SK-N-SH (cell line): ENCODE measurements at regions not wholly inside any gene's neighbourhood (a gene's known extent, or its start where the extent isn't known, plus 50 kb on each side); places are given as distances from the start of the nearest gene placed in this dataset.

Source experiments
- CTCF ChIA-PET: fragments of 300-600, 350-600 bp; formaldehyde crosslinking; extraction: SDS; loops from one replicate; lab custom pipeline; 2021; lab: Yijun Ruan, JAX
- POLR2A ChIA-PET: fragments of 350-600 bp; sonication (Branson Sonifier 250); formaldehyde crosslinking; extraction: SDS; loops from one replicate; lab custom pipeline; 2020; ENCODE audit warnings: antibody characterized with exemption, inconsistent platforms; lab: Yijun Ruan, JAX
- DNase-seq: peaks from one replicate; pipeline ENCODE4 v3.0.0; 2012
- H2AFZ ChIP-seq: fragments of 200-600 bp; sonication (generic); 2 replicates; pipeline ENCODE4 v1.8.1; 2016; ENCODE audit warnings: antibody characterized with exemption, mild to moderate bottlenecking, low read depth
- H3F3A ChIP-seq: fragments of 200-600 bp; sonication (generic); replicated peaks from 2 replicates; pipeline ENCODE3; 2016; ENCODE audit warnings: antibody characterized with exemption, mild to moderate bottlenecking; ENCODE audit not compliant: insufficient read depth
- H3K27ac ChIP-seq, 2 experiments: fragments of 200-500 bp in 1 of 2; fragments of 200-600 bp in 1 of 2; sonication (Bioruptor generic) in 1 of 2; sonication (generic), shearing (Covaris generic) in 1 of 2; 2 replicates each; pipeline versions ENCODE4 v1.5.1 to v1.6.1; 2014 to 2016; ENCODE audit warnings: low read depth in 2 of 2, inconsistent platforms in 1 of 2, low read length in 1 of 2, mild to moderate bottlenecking in 1 of 2, mixed read lengths in 1 of 2
- H3K27me3 ChIP-seq: fragments of 200-600 bp; sonication (generic), shearing (Covaris generic); 2 replicates; pipeline ENCODE4 v1.6.1; 2016; ENCODE audit warnings: mixed run types; ENCODE audit not compliant: insufficient read depth
- H3K36me3 ChIP-seq, 2 experiments: fragments of 200-500 bp in 1 of 2; fragments of 200-600 bp in 1 of 2; sonication (Bioruptor generic) in 1 of 2; sonication (generic) in 1 of 2; replicated peaks in 1 of 2; 2 replicates each; pipeline versions ENCODE3 to v1.5.1; 2014 to 2016; ENCODE audit warnings: low read length in 1 of 2, mild to moderate bottlenecking in 1 of 2; ENCODE audit not compliant: insufficient read depth in 2 of 2, control insufficient read depth in 1 of 2
- H3K4me1 ChIP-seq, 2 experiments: fragments of 200-500 bp in 1 of 2; fragments of 200-600 bp in 1 of 2; sonication (Bioruptor generic) in 1 of 2; sonication (generic), shearing (Covaris generic) in 1 of 2; 2 replicates each; pipeline versions ENCODE4 v1.5.1 to v1.6.1; 2014 to 2016; ENCODE audit warnings: low read depth in 1 of 2, low read length in 1 of 2, mixed run types in 1 of 2; ENCODE audit not compliant: insufficient read depth in 2 of 2, control insufficient read depth in 1 of 2
- H3K4me2 ChIP-seq: fragments of 200-600 bp; sonication (generic), shearing (Covaris generic); 2 replicates; pipeline ENCODE4 v1.6.1; 2017; ENCODE audit warnings: mixed run types
- H3K4me3 ChIP-seq, 2 experiments: fragments of 200-500 bp in 1 of 2; fragments of 200-600 bp in 1 of 2; sonication (Bioruptor generic) in 1 of 2; sonication (generic), shearing (Covaris generic) in 1 of 2; 2 replicates each; pipeline versions ENCODE4 v1.5.1 to v1.8.1; 2014 to 2016; ENCODE audit warnings: low read depth in 2 of 2, inconsistent platforms in 1 of 2, low read length in 1 of 2, mild to moderate bottlenecking in 1 of 2, mixed read lengths in 1 of 2, moderate library complexity in 1 of 2
- H3K79me2 ChIP-seq: fragments of 200-600 bp; sonication (generic); 2 replicates; pipeline ENCODE4 v1.8.1; 2017; ENCODE audit warnings: mild to moderate bottlenecking; ENCODE audit not compliant: insufficient read depth
- H3K9ac ChIP-seq: fragments of 200-600 bp; sonication (generic); 2 replicates; pipeline ENCODE4 v1.6.1; 2017; ENCODE audit warnings: mixed run types
- H3K9me2 ChIP-seq: fragments of 200-600 bp; sonication (generic); 2 replicates; pipeline ENCODE4 v1.6.1; 2017; ENCODE audit warnings: mixed run types
- H3K9me3 ChIP-seq: fragments of 200-600 bp; sonication (generic); 2 replicates; pipeline ENCODE4 v1.6.1; 2017; ENCODE audit warnings: mixed run types, mild to moderate bottlenecking, moderate library complexity
- H4K20me1 ChIP-seq: fragments of 200-600 bp; sonication (generic); 2 replicates; pipeline ENCODE4 v1.6.1; 2017; ENCODE audit warnings: mild to moderate bottlenecking, mixed run types; ENCODE audit not compliant: insufficient read depth
- FOSL2 ChIP-seq: IDR thresholded peaks from 2 replicates; pipeline ENCODE4 v1.4.0; 2012; ENCODE audit warnings: low read depth, mild to moderate bottlenecking, moderate library complexity, borderline replicate concordance
- GABPA ChIP-seq: IDR thresholded peaks from 2 replicates; pipeline ENCODE4 v1.4.0; 2012; ENCODE audit warnings: low read depth, mild to moderate bottlenecking
- GATA2 ChIP-seq: sonication (generic); formaldehyde crosslinking; IDR thresholded peaks from 2 replicates; pipeline ENCODE4 v1.5.0; 2020; ENCODE audit warnings: mild to moderate bottlenecking, missing genetic modification reagents
- RXRA ChIP-seq: IDR thresholded peaks from 2 replicates; pipeline ENCODE4 v1.4.0; 2012; ENCODE audit warnings: low read depth, mild to moderate bottlenecking, borderline replicate concordance
- SMC3 ChIP-seq: IDR thresholded peaks from 2 replicates; pipeline ENCODE4 v1.6.1; 2012; ENCODE audit warnings: low read depth, low read length, improper control_type of control experiment
- TCF12 ChIP-seq: IDR thresholded peaks from 2 replicates; pipeline ENCODE4 v1.4.0; 2012
- WGBS: methylation state at CpG from one replicate; pipeline ENCODE4 v1.1.6; 2017; ENCODE audit warnings: low lambda C conversion rate; 5-methylcytosine and 5-hydroxymethylcytosine counted together
- TF ChIP-seq, protein P1 (sequence below): fragments of 150-350 bp; IDR thresholded peaks from 2 replicates; pipeline ENCODE4 v1.6.1; 2016; ENCODE audit warnings: mild to moderate bottlenecking, low read depth, low read length
- TF ChIP-seq, protein P2 (sequence below): fragments of 200-600 bp; sonication (generic); IDR thresholded peaks from 2 replicates; pipeline ENCODE4 v1.6.1; 2017; ENCODE audit warnings: antibody characterized with exemption, mild to moderate bottlenecking, moderate library complexity
- TF ChIP-seq, protein P3 (sequence below): IDR thresholded peaks from 2 replicates; pipeline ENCODE4 v1.4.0; 2012; ENCODE audit warnings: low read depth, borderline replicate concordance

DNA sequence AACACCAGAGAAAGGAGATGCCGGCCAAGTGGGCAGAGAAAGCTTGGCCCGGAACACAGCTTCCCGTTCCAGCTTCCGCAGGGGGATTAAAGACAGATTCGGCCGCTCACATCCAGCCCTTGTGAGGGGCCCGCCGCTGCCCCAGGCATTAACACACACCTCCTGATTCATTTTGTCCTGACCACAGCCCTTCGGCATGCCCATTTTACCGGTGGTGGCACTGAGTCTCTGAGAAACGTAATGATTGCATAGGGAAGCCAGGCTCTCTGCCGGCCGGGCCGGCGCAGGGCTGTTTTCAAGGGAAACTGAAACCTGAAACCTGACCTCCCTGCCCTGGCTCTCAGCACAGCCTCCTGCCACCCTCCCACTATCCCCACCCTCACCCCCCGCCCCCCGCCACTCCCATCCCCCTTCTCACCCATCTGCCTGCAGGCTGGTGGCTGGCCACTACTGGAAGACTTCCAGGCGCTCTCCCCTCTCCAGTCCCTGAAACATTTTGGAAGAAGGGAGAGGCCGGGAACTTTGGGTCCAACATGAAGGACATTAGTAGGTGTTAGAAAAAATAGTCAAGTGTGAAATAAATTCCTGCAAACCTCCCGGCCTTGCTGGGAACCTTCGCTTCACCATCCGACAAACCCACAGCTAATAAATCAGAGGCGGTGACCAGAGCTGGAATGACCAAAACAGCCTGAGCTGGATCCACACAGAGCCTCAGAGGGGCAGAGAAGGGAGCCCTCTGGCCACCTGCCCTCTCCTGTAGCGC, 83.5 kb upstream of the CUX1 start:
- Histone ChIP-seq H3K36me3 (no peaks in the 10 kb centered on the region), H3K4me1 (peaks cover 0 to 12% of the 10 kb centered on the region in 2 experiments; a peak in 1 of 4 replicates), H3K27me3 (no peaks in the 10 kb centered on the region), H3K9me2 (no peaks in the 10 kb centered on the region), H3K4me3 (no peak overlapping the region), H3K9me3 (no peaks in the 10 kb centered on the region), H3F3A (peaks cover 4% of the 10 kb centered on the region), H3K4me2 (no peak overlapping the region), H3K27ac (no peak overlapping the region), H3K9ac (no peak overlapping the region), H4K20me1 (no peaks in the 10 kb centered on the region), H3K79me2 (no peaks in the 10 kb centered on the region), H2AFZ (no peak overlapping the region)
- peak; percentile 66 for DNase-seq
- WGBS, result 68% methylated on average over 18 of the region's 24 CpGs
- TF ChIP-seq FOSL2 (no peak), GABPA (no peak), TCF12 (no peak), GATA2 (no peak), SMC3 (no peak)
- TF ChIP-seq, protein P1, sequence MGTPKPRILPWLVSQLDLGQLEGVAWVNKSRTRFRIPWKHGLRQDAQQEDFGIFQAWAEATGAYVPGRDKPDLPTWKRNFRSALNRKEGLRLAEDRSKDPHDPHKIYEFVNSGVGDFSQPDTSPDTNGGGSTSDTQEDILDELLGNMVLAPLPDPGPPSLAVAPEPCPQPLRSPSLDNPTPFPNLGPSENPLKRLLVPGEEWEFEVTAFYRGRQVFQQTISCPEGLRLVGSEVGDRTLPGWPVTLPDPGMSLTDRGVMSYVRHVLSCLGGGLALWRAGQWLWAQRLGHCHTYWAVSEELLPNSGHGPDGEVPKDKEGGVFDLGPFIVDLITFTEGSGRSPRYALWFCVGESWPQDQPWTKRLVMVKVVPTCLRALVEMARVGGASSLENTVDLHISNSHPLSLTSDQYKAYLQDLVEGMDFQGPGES, result no peak
- TF ChIP-seq, protein P2, sequence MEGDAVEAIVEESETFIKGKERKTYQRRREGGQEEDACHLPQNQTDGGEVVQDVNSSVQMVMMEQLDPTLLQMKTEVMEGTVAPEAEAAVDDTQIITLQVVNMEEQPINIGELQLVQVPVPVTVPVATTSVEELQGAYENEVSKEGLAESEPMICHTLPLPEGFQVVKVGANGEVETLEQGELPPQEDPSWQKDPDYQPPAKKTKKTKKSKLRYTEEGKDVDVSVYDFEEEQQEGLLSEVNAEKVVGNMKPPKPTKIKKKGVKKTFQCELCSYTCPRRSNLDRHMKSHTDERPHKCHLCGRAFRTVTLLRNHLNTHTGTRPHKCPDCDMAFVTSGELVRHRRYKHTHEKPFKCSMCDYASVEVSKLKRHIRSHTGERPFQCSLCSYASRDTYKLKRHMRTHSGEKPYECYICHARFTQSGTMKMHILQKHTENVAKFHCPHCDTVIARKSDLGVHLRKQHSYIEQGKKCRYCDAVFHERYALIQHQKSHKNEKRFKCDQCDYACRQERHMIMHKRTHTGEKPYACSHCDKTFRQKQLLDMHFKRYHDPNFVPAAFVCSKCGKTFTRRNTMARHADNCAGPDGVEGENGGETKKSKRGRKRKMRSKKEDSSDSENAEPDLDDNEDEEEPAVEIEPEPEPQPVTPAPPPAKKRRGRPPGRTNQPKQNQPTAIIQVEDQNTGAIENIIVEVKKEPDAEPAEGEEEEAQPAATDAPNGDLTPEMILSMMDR, result no peak
- POLR2A ChIA-PET, result interaction anchor here (0.7 kb wide), 1 partner anchor 166 kb away, joined by 3 read pairs; no protein-coding TSS in a partner anchor
- CTCF ChIA-PET, result interaction anchor here (1.2 to 3.5 kb wide), 6 partner anchors 10 to 503 kb away, joined by 3 to 25 read pairs (median 6); no protein-coding TSS in a partner anchor

GRCh38 chr7:101736084-101736483, 81.3 kb upstream of the CUX1 start:
- Histone ChIP-seq H3K9me2 (no peaks in the 10 kb centered on the region), H3K36me3 (no peaks in the 10 kb centered on the region), H3K4me1 (peaks cover 0 to 12% of the 10 kb centered on the region in 2 experiments; a peak in 1 of 4 replicates), H3K27ac (no peak overlapping the region), H2AFZ (no peak overlapping the region), H3K79me2 (no peaks in the 10 kb centered on the region), H3K9ac (no peak overlapping the region), H3F3A (peaks cover 4% of the 10 kb centered on the region), H3K9me3 (no peaks in the 10 kb centered on the region), H4K20me1 (no peaks in the 10 kb centered on the region), H3K4me3 (no peak overlapping the region), H3K27me3 (no peaks in the 10 kb centered on the region), H3K4me2 (no peak overlapping the region)
- 74% methylated on average over 3 of the region's 3 CpGs for WGBS
- CTCF ChIA-PET, result interaction anchor here (2.2 kb wide), 1 partner anchor 47 kb away, joined by 7 read pairs; no protein-coding TSS in a partner anchor
- TF ChIP-seq, protein P3, sequence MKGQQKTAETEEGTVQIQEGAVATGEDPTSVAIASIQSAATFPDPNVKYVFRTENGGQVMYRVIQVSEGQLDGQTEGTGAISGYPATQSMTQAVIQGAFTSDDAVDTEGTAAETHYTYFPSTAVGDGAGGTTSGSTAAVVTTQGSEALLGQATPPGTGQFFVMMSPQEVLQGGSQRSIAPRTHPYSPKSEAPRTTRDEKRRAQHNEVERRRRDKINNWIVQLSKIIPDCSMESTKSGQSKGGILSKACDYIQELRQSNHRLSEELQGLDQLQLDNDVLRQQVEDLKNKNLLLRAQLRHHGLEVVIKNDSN, result peak; percentile 61; the same call in 1 of the 2 replicates
- no peak for TF ChIP-seq RXRA
- peak; percentile 63 for DNase-seq
- POLR2A ChIA-PET, result no interaction called here
